ENCODE measurements at regions not wholly inside any gene's neighbourhood (a gene's known extent, or its start where the extent isn't known, plus 50 kb on each side); places are given as distances from the start of the nearest gene placed in this dataset.

DNA sequence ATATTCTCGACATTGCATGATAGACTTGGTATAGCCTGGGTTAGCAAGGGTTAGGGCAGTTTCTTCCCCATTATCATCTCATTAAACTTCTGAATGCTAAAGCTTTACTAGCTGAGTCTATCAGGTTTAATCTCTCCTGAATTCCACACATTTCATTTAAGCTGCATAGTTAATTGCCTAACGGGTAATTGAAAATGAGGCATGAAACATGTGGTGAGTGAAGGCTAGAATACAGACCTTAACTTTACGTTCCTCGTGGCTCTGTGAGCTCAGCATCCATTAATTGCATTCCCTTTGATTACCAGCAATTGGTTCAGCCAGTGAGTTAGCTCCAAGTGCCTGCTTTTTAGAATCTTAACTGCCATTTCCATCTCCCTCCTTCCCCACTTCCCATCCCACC is 126.5 kb upstream of the MEX3C start:
- DNase-seq = no peak
- no peaks in the 10 kb centered on the region for H3K4me1 ChIP-seq
- H3K9me3 ChIP-seq = no peaks in the 10 kb centered on the region
- 71 to 84% (median 80%) methylated on average over 4 of the region's 4 CpGs for WGBS, 4 donors
- H3K36me3 ChIP-seq = no peaks in the 10 kb centered on the region
- TF ChIP-seq, protein P1, sequence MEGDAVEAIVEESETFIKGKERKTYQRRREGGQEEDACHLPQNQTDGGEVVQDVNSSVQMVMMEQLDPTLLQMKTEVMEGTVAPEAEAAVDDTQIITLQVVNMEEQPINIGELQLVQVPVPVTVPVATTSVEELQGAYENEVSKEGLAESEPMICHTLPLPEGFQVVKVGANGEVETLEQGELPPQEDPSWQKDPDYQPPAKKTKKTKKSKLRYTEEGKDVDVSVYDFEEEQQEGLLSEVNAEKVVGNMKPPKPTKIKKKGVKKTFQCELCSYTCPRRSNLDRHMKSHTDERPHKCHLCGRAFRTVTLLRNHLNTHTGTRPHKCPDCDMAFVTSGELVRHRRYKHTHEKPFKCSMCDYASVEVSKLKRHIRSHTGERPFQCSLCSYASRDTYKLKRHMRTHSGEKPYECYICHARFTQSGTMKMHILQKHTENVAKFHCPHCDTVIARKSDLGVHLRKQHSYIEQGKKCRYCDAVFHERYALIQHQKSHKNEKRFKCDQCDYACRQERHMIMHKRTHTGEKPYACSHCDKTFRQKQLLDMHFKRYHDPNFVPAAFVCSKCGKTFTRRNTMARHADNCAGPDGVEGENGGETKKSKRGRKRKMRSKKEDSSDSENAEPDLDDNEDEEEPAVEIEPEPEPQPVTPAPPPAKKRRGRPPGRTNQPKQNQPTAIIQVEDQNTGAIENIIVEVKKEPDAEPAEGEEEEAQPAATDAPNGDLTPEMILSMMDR (IDR thresholded peaks at IDR 0.05) = no peak
- no peak for TF ChIP-seq POLR2A (IDR thresholded peaks at IDR 0.05)
- no peak overlapping the region for H3K27ac ChIP-seq
- H3K27me3 ChIP-seq = no peaks in the 10 kb centered on the region
- no peak overlapping the region for H3K4me3 ChIP-seq
- ATAC-seq = no peak
- intact Hi-C loops (cut with DNase I) = no loop called here

DNA sequence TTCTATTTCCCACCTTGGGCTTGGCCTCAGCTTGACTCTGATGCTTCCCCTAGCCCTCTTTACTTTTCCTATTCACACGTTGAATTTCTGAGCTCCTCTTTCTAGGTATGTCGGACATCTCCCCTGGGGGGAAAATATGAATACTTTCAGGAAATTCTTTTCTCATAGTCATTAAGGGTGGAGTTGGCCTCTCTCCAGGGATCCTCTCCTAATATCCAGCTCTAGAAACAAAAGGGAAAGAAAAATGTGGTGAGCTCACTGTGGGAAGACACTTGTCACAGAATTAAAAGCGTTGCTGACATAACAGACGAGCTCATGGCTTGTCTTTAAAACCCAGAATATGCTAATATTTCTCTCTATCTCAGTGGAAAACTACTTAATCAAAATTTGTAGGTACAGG is 132.7 kb upstream of the MEX3C start:
- H3K27me3 ChIP-seq = no peaks in the 10 kb centered on the region
- H3K4me3 ChIP-seq = no peak overlapping the region
- H3K4me1 ChIP-seq = peaks cover 0 to 7% (median 0%) of the 10 kb centered on the region in 12 donors
- no peak overlapping the region for H3K27ac ChIP-seq
- H3K9me3 ChIP-seq = no peaks in the 10 kb centered on the region
- intact Hi-C loops (cut with DNase I) = no loop called here
- TF ChIP-seq, protein P1 (IDR thresholded peaks at IDR 0.05) = no peak
- no peak for TF ChIP-seq POLR2A (IDR thresholded peaks at IDR 0.05)
- 40 to 55% (median 52%) methylated on average over 4 of the region's 4 CpGs for WGBS, 4 donors
- ATAC-seq (peak in 1 of 4 donors; percentile 55), DNase-seq (no peak)
- no peaks in the 10 kb centered on the region for H3K36me3 ChIP-seq

DNA sequence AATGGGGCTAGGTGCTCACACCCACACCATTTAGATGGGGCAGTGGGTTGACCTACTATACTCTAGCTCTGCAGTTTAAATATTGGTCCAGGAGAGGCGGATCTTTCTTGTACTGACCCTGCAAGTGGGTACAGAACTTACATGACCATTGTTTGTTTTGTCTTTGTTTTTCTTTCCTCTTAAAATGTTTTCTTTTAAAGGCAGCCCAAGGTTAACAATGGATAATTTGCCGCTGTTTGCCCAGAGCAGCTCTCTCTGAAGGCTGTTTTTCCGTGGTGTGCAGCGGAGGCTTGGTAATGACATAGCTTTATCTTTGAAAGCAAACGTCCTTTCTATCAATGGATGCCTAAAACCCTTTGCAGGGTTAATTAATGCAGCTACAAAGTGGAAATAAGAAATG is 133.3 kb upstream of the MEX3C start:
- H3K4me1 ChIP-seq = peaks cover 0 to 7% (median 0%) of the 10 kb centered on the region in 12 donors
- H3K4me3 ChIP-seq = no peak overlapping the region
- intact Hi-C loops (cut with DNase I) = no loop called here
- 65 to 77% (median 68%) methylated on average over 5 of the region's 5 CpGs for WGBS, 4 donors
- no peaks in the 10 kb centered on the region for H3K36me3 ChIP-seq
- H3K27me3 ChIP-seq = no peaks in the 10 kb centered on the region
- H3K9me3 ChIP-seq = no peaks in the 10 kb centered on the region
- ATAC-seq = no peak
- no peak overlapping the region for H3K27ac ChIP-seq
- TF ChIP-seq POLR2A (IDR thresholded peaks at IDR 0.05) = no peak
- TF ChIP-seq, protein P1 (IDR thresholded peaks at IDR 0.05) = no peak
- no peak for DNase-seq

DNA sequence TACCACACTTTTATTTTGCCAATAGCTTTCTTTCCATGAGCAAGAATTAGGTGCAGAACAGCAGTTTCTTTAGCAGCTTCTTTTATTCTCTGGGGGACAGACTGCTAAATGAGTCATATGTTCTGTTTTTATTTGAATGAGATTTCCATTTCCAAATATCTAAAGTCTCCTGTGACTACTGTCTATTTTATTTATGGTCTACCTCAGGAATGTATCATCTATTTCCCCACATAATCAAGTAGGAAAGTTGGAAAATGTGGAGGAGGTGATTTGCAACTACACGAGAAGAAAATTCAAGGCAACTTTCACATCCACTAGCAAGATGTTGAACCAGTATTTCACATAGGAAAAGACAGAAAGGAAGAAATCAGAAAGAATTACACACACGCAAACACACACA is 139.9 kb upstream of the MEX3C start:
- 43 to 82% (median 61%) methylated on average over 2 of the region's 2 CpGs for WGBS, 4 donors
- no peak for DNase-seq
- H3K27ac ChIP-seq = no peak overlapping the region
- intact Hi-C loops (cut with DNase I) = no loop called here
- H3K4me1 ChIP-seq = no peaks in the 10 kb centered on the region
- H3K27me3 ChIP-seq = no peaks in the 10 kb centered on the region
- no peak for ATAC-seq
- H3K4me3 ChIP-seq = no peak overlapping the region
- TF ChIP-seq, protein P1 (IDR thresholded peaks at IDR 0.05) = no peak
- TF ChIP-seq POLR2A (IDR thresholded peaks at IDR 0.05) = no peak
- peaks cover 0 to 4% (median 0%) of the 10 kb centered on the region in 12 donors for H3K9me3 ChIP-seq
- no peaks in the 10 kb centered on the region for H3K36me3 ChIP-seq

Measured in heart left ventricle (tissue), 16 donors.